A549 (cell line): ENCODE measurements at regions not wholly inside any gene's neighbourhood (a gene's known extent, or its start where the extent isn't known, plus 50 kb on each side); places are given as distances from the start of the nearest gene placed in this dataset.

Experiments
- ATAC-seq, 2 experiments: fragments of 200-7000 bp in 1 of 2; fragments of >200 bp in 1 of 2; cut with Nextera tagmentation in 1 of 2; cut with Tn5 transposase in 1 of 2; 3 replicates each; pipeline versions ENCODE4 v1.8.0 to v1.9.1; 2018 to 2020; ENCODE audit warnings: mild to moderate bottlenecking in 1 of 2, moderate library complexity in 1 of 2
- CTCF ChIA-PET: fragments of 300-600 bp; sonication (Branson Sonifier 250); formaldehyde crosslinking; extraction: SDS; loops from one replicate; lab custom pipeline; 2021; ENCODE audit warnings: antibody characterized with exemption, inconsistent platforms; lab: Yijun Ruan, JAX
- POLR2A ChIA-PET: fragments of 350-600 bp; formaldehyde crosslinking; extraction: SDS; loops from one replicate; lab custom pipeline; 2021; ENCODE audit warnings: antibody characterized with exemption, inconsistent platforms; lab: Yijun Ruan, JAX
- DNase-seq, 2 experiments: peaks; one replicate each; pipeline versions ENCODE4 v3.0.0 to v3.0.0-alpha.2; 2011 to 2016; ENCODE audit warnings: low read depth in 1 of 2, low spot score in 1 of 2
- FAIRE-seq: peaks from 2 replicates; lab custom pipeline; 2011; peaks lifted over from hg19 to GRCh38; lab: Jason Lieb, UNC
- H3K27ac ChIP-seq, 2 experiments: fragments of >200 bp; sonication (Bioruptor Twin); formaldehyde crosslinking; 3 replicates each; pipeline ENCODE4 v1.5.1; 2016 to 2017
- H3K4me1 ChIP-seq: fragments of >200 bp; sonication (Bioruptor Twin); formaldehyde crosslinking; 3 replicates; pipeline ENCODE4 v1.6.1; 2016
- H3K4me2 ChIP-seq: fragments of >200 bp; sonication (Bioruptor Twin); formaldehyde crosslinking; 3 replicates; pipeline ENCODE4 v1.6.1; 2016
- H3K4me3 ChIP-seq: fragments of >200 bp; sonication (Bioruptor Twin); formaldehyde crosslinking; 3 replicates; pipeline ENCODE4 v1.5.1; 2016
- H3K9me3 ChIP-seq: fragments of >200 bp; sonication (Bioruptor Twin); formaldehyde crosslinking; 3 replicates; pipeline ENCODE4 v1.6.1; 2016
- ATOH8 ChIP-seq: fragments of 250-450 bp; sonication (Bioruptor Pico); IDR thresholded peaks from 2 replicates; pipeline ENCODE4 v1.5.0; 2020; ENCODE audit warnings: low read depth, mild to moderate bottlenecking, moderate library complexity
- BHLHE40 ChIP-seq: IDR thresholded peaks from 2 replicates; pipeline ENCODE4 v1.6.1; 2012; ENCODE audit warnings: low read depth, low read length, inconsistent platforms
- CHD2 ChIP-seq: fragments of 150-350 bp; IDR thresholded peaks from 2 replicates; pipeline ENCODE4 v1.6.1; 2014; ENCODE audit warnings: low read length; ENCODE audit not compliant: partially characterized antibody
- CHD4 ChIP-seq: fragments of 200-600 bp; sonication (generic); IDR thresholded peaks from 2 replicates; pipeline ENCODE4 v1.6.1; 2016; ENCODE audit warnings: antibody characterized with exemption, mild to moderate bottlenecking, borderline replicate concordance
- E2F6 ChIP-seq: IDR thresholded peaks from 2 replicates; pipeline ENCODE4 v1.6.1; 2012; ENCODE audit warnings: low read depth, borderline replicate concordance
- EHF ChIP-seq: fragments of 250-450 bp; sonication (Bioruptor Pico); IDR thresholded peaks from 2 replicates; pipeline ENCODE4 v1.5.0; 2020; ENCODE audit warnings: mild to moderate bottlenecking
- ESRRA ChIP-seq: fragments of 150-350 bp; IDR thresholded peaks from 2 replicates; pipeline ENCODE4 v1.6.1; 2014; ENCODE audit warnings: mild to moderate bottlenecking, low read length, borderline replicate concordance
- FOSB ChIP-seq: fragments of 250-450 bp; sonication (Bioruptor Pico); IDR thresholded peaks from 2 replicates; pipeline ENCODE4 v1.5.0; 2020; ENCODE audit warnings: mild to moderate bottlenecking, moderate library complexity
- FOSL2 ChIP-seq, 2 experiments: fragments of 450-650 bp in 1 of 2; fragments of >200 bp in 1 of 2; sonication (Bioruptor Twin) in 1 of 2; formaldehyde crosslinking; IDR thresholded peaks; 2 replicates each; pipeline versions ENCODE4 v1.5.0 to v1.6.1; 2016 to 2020; ENCODE audit warnings: mild to moderate bottlenecking in 1 of 2, moderate library complexity in 1 of 2
- FOXS1 ChIP-seq: fragments of 250-450 bp; sonication (Bioruptor Pico); IDR thresholded peaks from 2 replicates; pipeline ENCODE4 v1.5.0; 2020; ENCODE audit warnings: mild to moderate bottlenecking, moderate library complexity
- JUN ChIP-seq, 2 experiments: fragments of >200 bp; sonication (Bioruptor Twin); formaldehyde crosslinking; IDR thresholded peaks; 2 replicates in 1 of 2; 3 replicates in 1 of 2; pipeline ENCODE4 v1.6.1; 2016 to 2017
- JUNB ChIP-seq: fragments of >200 bp; sonication (Bioruptor Twin); formaldehyde crosslinking; IDR thresholded peaks from 2 replicates; pipeline ENCODE4 v1.6.1; 2016
- KDM1A ChIP-seq: fragments of 200-600 bp; sonication (generic); IDR thresholded peaks from 2 replicates; pipeline ENCODE4 v1.6.1; 2016; ENCODE audit warnings: low read depth, mild to moderate bottlenecking
- KDM5A ChIP-seq: fragments of 200-600 bp; sonication (generic); IDR thresholded peaks from 2 replicates; pipeline ENCODE4 v1.6.1; 2016; ENCODE audit warnings: antibody characterized with exemption, mild to moderate bottlenecking
- MAFK ChIP-seq: fragments of 450-650 bp; IDR thresholded peaks from 2 replicates; pipeline ENCODE4 v1.6.1; 2014; ENCODE audit not compliant: partially characterized antibody
- MAZ ChIP-seq: fragments of 150-350 bp; IDR thresholded peaks from 2 replicates; pipeline ENCODE4 v1.6.1; 2014; ENCODE audit warnings: antibody characterized with exemption, low read depth, low read length, borderline replicate concordance
- MYC ChIP-seq: IDR thresholded peaks from 2 replicates; pipeline ENCODE4 v1.6.1; 2012; ENCODE audit warnings: mild to moderate bottlenecking, inconsistent platforms, low read length, improper control_type of control experiment, borderline replicate concordance
- NFE2L2 ChIP-seq: fragments of 150-350 bp; conservative IDR thresholded peaks from 2 replicates; pipeline ENCODE4 v1.6.1; 2014; ENCODE audit warnings: low read length
- NPAS2 ChIP-seq: fragments of 250-450 bp; sonication (Bioruptor Pico); IDR thresholded peaks from 2 replicates; pipeline ENCODE4 v1.8.0; 2022; ENCODE audit warnings: mild to moderate bottlenecking, moderate library complexity, borderline replicate concordance
- POLR2A ChIP-seq: IDR thresholded peaks from 2 replicates; pipeline ENCODE4 v1.6.1; 2012; ENCODE audit warnings: mild to moderate bottlenecking, low read length
- POLR2AphosphoS2 ChIP-seq: conservative IDR thresholded peaks from 2 replicates; pipeline ENCODE4 v1.6.1; 2012; ENCODE audit warnings: low read length, improper control_type of control experiment, inconsistent platforms
- RARB ChIP-seq: fragments of 250-450 bp; sonication (Bioruptor Pico); IDR thresholded peaks from 2 replicates; pipeline ENCODE4 v1.8.0; 2021; ENCODE audit warnings: mild to moderate bottlenecking, moderate library complexity
- RCOR1 ChIP-seq: fragments of 150-350 bp; IDR thresholded peaks from 2 replicates; pipeline ENCODE4 v1.6.1; 2014; ENCODE audit warnings: antibody characterized with exemption, low read length, low read depth
- RFX5 ChIP-seq: fragments of 450-650 bp; IDR thresholded peaks from 2 replicates; pipeline ENCODE4 v1.7.1; 2014; ENCODE audit warnings: antibody characterized with exemption, mild to moderate bottlenecking, moderate library complexity
- RNF2 ChIP-seq: fragments of 200-600 bp; sonication (generic); IDR thresholded peaks from 2 replicates; pipeline ENCODE4 v1.6.1; 2016; ENCODE audit warnings: low read depth, mild to moderate bottlenecking, antibody characterized with exemption, moderate library complexity, borderline replicate concordance
- SMC3 ChIP-seq: fragments of >200 bp; sonication (Bioruptor Twin); formaldehyde crosslinking; IDR thresholded peaks from 3 replicates; pipeline ENCODE4 v1.6.1; 2018; ENCODE audit warnings: inconsistent platforms
- TFCP2L1 ChIP-seq: fragments of 250-450 bp; sonication (Bioruptor Pico); IDR thresholded peaks from 2 replicates; pipeline ENCODE4 v1.5.0; 2021; ENCODE audit warnings: mild to moderate bottlenecking
- ZC3H11A ChIP-seq: fragments of 450-650 bp; IDR thresholded peaks from 2 replicates; pipeline ENCODE4 v1.6.1; 2014; ENCODE audit warnings: antibody characterized with exemption, mild to moderate bottlenecking
- ZNF302 ChIP-seq: fragments of 250-450 bp; sonication (Bioruptor Pico); IDR thresholded peaks from 2 replicates; pipeline ENCODE4 v1.9.0; 2021; ENCODE audit warnings: inconsistent platforms, mild to moderate bottlenecking, moderate library complexity
- ZSCAN20 ChIP-seq: fragments of 250-450 bp; sonication (Bioruptor Pico); IDR thresholded peaks from 2 replicates; pipeline ENCODE4 v1.8.0; 2022; ENCODE audit warnings: mild to moderate bottlenecking, moderate library complexity
- WGBS: methylation state at CpG from one replicate; pipeline ENCODE4 v1.1.6; 2017; ENCODE audit errors: missing lambda C conversion rate; 5-methylcytosine and 5-hydroxymethylcytosine counted together
- TF ChIP-seq, protein P1 (sequence below): IDR thresholded peaks from 2 replicates; pipeline ENCODE4 v1.6.1; 2012
- TF ChIP-seq, protein P2 (sequence below): fragments of >200 bp; sonication (Bioruptor Twin); formaldehyde crosslinking; IDR thresholded peaks from 2 replicates; pipeline ENCODE4 v1.6.1; 2016
- TF ChIP-seq, protein P3 (sequence below): IDR thresholded peaks from 2 replicates; pipeline ENCODE4 v1.6.1; 2012

GRCh38 chr10:90997670-90998069 lies 76.8 kb upstream of the ANKRD1 start (continued):
- TF ChIP-seq MAZ (no peak), FOSB (no peak), RFX5 (no peak), KDM1A (no peak), FOSL2 (IDR thresholded peaks at IDR 0.05) (no peak), FOSL2 (CRISPR knock-in tag; IDR thresholded peaks at IDR 0.05) (no peak)
- TF ChIP-seq, all 56 proteins: peak for 0

GRCh38 chr10:90998733-90999511 lies 78.0 kb upstream of the ANKRD1 start:
- Histone ChIP-seq H3K4me1 (no peaks in the 10 kb centered on the region), H3K27ac (no peak overlapping the region), H3K9me3 (no peaks in the 10 kb centered on the region), H3K4me3 (no peak overlapping the region), H3K4me2 (no peak overlapping the region)
- ATAC-seq (no peak), DNase-seq (no peak), FAIRE-seq (no peak)
- ChIA-PET POLR2A (no interaction called here), CTCF (interaction anchor here (0.7 to 1.7 kb wide), 2 partner anchors 10 to 252 kb away, joined by 3 to 5 read pairs; no protein-coding TSS in a partner anchor)
- TF ChIP-seq CHD4 (no peak), KDM5A (no peak), MYC (no peak), FOSL2 (IDR thresholded peaks at IDR 0.05) (no peak), FOSL2 (CRISPR knock-in tag; IDR thresholded peaks at IDR 0.05) (no peak), RNF2 (no peak), EHF (no peak), ZC3H11A (no peak), ZSCAN20 (CRISPR knock-in tag) (no peak), ZNF302 (CRISPR knock-in tag) (no peak), JUNB (no peak), ESRRA (no peak), JUN (IDR thresholded peaks at IDR 0.05) (no peak), BHLHE40 (no peak), RARB (CRISPR knock-in tag) (no peak), FOXS1 (CRISPR knock-in tag) (no peak)
- 85% methylated on average over 11 of the region's 11 CpGs for WGBS

DNA sequence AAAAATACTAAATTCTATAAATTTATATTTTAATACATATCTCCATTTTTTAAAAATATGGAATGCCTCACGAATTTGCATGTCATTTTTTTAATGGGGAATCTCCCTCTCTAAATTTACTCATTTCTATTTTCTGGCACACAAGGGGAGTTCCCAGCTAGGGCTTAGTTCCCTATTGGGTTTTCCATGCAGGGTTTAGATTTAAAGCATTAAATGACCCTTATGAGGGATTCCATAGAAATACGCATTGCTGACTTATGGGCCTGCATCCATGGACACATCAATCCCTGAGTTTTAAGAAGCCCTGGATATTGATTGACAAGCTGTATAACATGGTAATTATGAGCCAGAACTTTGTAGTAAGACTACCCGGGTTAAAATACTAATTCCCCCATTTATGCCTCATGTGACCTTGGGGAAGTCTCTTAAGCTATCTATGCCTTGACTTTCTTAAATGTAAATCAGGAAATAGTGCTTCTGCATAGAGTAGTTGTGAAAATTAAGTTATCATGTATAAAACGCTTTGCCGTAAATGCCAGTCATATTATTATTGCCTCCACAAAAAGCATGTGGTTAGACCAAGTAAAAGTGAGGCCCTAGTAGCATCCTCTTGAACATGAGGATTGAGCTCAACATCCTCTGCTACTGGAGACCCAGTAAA lies 78.8 kb upstream of the ANKRD1 start:
- H3K27ac ChIP-seq: no peak overlapping the region
- H3K4me3 ChIP-seq: no peak overlapping the region
- no peaks in the 10 kb centered on the region for H3K4me1 ChIP-seq
- H3K9me3 ChIP-seq: no peaks in the 10 kb centered on the region
- FAIRE-seq (no peak), DNase-seq (no peak), ATAC-seq (no peak)
- no peak overlapping the region for H3K4me2 ChIP-seq
- ChIA-PET CTCF (interaction anchor here (0.7 to 1.7 kb wide), 3 partner anchors 10 to 252 kb away, joined by 3 to 7 read pairs (median 5); no protein-coding TSS in a partner anchor), POLR2A (no interaction called here)
- WGBS: 69% methylated on average over 5 of the region's 5 CpGs
- TF ChIP-seq NFE2L2 (no peak), NPAS2 (CRISPR knock-in tag) (no peak), EHF (no peak), FOXS1 (CRISPR knock-in tag) (no peak), POLR2A (no peak), ATOH8 (CRISPR knock-in tag) (no peak), CHD2 (no peak), KDM5A (no peak), KDM1A (no peak), JUN (IDR thresholded peaks at IDR 0.05) (no peak), RCOR1 (no peak), TFCP2L1 (CRISPR knock-in tag) (no peak), POLR2AphosphoS2 (no peak), SMC3 (no peak), E2F6 (no peak), MAFK (no peak)
- TF ChIP-seq, protein P1, sequence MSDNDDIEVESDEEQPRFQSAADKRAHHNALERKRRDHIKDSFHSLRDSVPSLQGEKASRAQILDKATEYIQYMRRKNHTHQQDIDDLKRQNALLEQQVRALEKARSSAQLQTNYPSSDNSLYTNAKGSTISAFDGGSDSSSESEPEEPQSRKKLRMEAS: no peak
- TF ChIP-seq, protein P2, sequence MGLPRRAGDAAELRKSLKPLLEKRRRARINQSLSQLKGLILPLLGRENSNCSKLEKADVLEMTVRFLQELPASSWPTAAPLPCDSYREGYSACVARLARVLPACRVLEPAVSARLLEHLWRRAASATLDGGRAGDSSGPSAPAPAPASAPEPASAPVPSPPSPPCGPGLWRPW: no peak
- TF ChIP-seq, protein P3, sequence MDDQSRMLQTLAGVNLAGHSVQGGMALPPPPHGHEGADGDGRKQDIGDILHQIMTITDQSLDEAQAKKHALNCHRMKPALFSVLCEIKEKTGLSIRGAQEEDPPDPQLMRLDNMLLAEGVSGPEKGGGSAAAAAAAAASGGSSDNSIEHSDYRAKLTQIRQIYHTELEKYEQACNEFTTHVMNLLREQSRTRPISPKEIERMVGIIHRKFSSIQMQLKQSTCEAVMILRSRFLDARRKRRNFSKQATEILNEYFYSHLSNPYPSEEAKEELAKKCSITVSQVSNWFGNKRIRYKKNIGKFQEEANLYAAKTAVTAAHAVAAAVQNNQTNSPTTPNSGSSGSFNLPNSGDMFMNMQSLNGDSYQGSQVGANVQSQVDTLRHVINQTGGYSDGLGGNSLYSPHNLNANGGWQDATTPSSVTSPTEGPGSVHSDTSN: no peak
